ENCODE measurements at regions not wholly inside any gene's neighbourhood (a gene's known extent, or its start where the extent isn't known, plus 50 kb on each side); places are given as distances from the start of the nearest gene placed in this dataset.
A peak's percentile ranks its signal among the peaks of the same experiment; 100 is the strongest.

DNA sequence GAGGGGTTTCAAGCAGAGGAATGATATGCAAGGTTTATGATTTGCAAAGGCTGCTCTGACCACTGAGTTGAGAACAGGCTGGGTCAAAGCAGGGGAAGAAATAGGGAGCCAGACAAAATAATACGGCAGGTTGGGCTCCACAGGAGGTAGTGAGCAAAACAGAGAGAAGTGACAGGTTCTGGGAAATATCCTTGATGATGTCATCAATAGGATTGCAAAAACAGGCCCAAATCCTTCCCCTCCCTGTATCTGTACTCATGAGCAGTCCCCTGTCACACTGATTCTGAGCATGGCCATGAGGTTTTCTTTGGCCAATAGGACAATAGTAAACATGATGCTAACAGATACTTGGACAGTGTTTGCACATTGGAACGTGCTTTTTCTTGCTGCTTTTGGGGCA lies 471.8 kb upstream of the BRINP1 start:
- Mint-ChIP-seq H3K4me3 (no peak overlapping the region), H3K27ac (no peak overlapping the region), H3K36me3 (0 out of 2 replicates have a peak, but pooled peaks cover 2% of the 10 kb centered on the region), H3K27me3 (ENCODE audit: low read depth) (no peaks in the 10 kb centered on the region), H3K9me3 (peaks cover 6% of the 10 kb centered on the region), H3K4me1 (peaks cover 15% of the 10 kb centered on the region)
- ChIA-PET POLR2A (no interaction called here), CTCF (no interaction called here)
- TF ChIP-seq TEAD4 (CRISPR knock-in tag; IDR thresholded peaks at IDR 0.05) (no peak), E2F1 (CRISPR knock-in tag; IDR thresholded peaks at IDR 0.05) (no peak), TP53 (CRISPR knock-in tag; IDR thresholded peaks at IDR 0.05) (no peak), SMAD3 (CRISPR knock-in tag; IDR thresholded peaks at IDR 0.05; ENCODE audit: borderline replicate concordance) (no peak), NFYB (CRISPR knock-in tag; conservative IDR thresholded peaks at IDR 0.05; ENCODE audit: low read depth) (no peak), SMAD4 (CRISPR knock-in tag; IDR thresholded peaks at IDR 0.05) (no peak), IRF1 (CRISPR knock-in tag; IDR thresholded peaks at IDR 0.05) (no peak)
- TF ChIP-seq, protein P1, sequence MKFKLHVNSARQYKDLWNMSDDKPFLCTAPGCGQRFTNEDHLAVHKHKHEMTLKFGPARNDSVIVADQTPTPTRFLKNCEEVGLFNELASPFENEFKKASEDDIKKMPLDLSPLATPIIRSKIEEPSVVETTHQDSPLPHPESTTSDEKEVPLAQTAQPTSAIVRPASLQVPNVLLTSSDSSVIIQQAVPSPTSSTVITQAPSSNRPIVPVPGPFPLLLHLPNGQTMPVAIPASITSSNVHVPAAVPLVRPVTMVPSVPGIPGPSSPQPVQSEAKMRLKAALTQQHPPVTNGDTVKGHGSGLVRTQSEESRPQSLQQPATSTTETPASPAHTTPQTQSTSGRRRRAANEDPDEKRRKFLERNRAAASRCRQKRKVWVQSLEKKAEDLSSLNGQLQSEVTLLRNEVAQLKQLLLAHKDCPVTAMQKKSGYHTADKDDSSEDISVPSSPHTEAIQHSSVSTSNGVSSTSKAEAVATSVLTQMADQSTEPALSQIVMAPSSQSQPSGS (CRISPR knock-in tag; IDR thresholded peaks at IDR 0.05; ENCODE audit: borderline replicate concordance, low read depth): no peak
- no peak for ATAC-seq
- no peak for DNase-seq (ENCODE audit: low spot score)

GRCh38 chr9:119839888-119840287 lies 470.7 kb upstream of the BRINP1 start:
- H3K27me3 Mint-ChIP-seq (ENCODE audit: low read depth): no peaks in the 10 kb centered on the region; the same call in 1 of the 2 replicates
- DNase-seq (ENCODE audit: low spot score) (no peak), ATAC-seq (peak; percentile 20)
- CTCF ChIA-PET: interaction anchor here (0.8 kb wide), 1 partner anchor 39 kb away, joined by 3 read pairs; no protein-coding TSS in a partner anchor
- POLR2A ChIA-PET: no interaction called here
- 0 out of 2 replicates have a peak, but pooled peaks cover 2% of the 10 kb centered on the region for H3K36me3 Mint-ChIP-seq
- no peak overlapping the region for H3K27ac Mint-ChIP-seq
- peaks cover 5% of the 10 kb centered on the region for H3K9me3 Mint-ChIP-seq
- H3K4me3 Mint-ChIP-seq: no peak overlapping the region
- no peak for TF ChIP-seq SMAD3 (CRISPR knock-in tag; IDR thresholded peaks at IDR 0.05; ENCODE audit: borderline replicate concordance)
- TF ChIP-seq CBFB (CRISPR knock-in tag; IDR thresholded peaks at IDR 0.05; ENCODE audit: low read depth): no peak
- TF ChIP-seq, protein P2, sequence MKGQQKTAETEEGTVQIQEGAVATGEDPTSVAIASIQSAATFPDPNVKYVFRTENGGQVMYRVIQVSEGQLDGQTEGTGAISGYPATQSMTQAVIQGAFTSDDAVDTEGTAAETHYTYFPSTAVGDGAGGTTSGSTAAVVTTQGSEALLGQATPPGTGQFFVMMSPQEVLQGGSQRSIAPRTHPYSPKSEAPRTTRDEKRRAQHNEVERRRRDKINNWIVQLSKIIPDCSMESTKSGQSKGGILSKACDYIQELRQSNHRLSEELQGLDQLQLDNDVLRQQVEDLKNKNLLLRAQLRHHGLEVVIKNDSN (CRISPR knock-in tag; IDR thresholded peaks at IDR 0.05): no peak
- H3K4me1 Mint-ChIP-seq: peaks cover 20% of the 10 kb centered on the region

- Mint-ChIP-seq H3K4me3 (no peak overlapping the region), H3K4me1 (peaks cover 20% of the 10 kb centered on the region), H3K27me3 (ENCODE audit: low read depth) (no peaks in the 10 kb centered on the region; the same call in 1 of the 2 replicates), H3K36me3 (0 out of 2 replicates have a peak, but pooled peaks cover 2% of the 10 kb centered on the region), H3K27ac (no peak overlapping the region), H3K9me3 (peaks cover 5% of the 10 kb centered on the region)
- DNase-seq (ENCODE audit: low spot score) (no peak), ATAC-seq (no peak)
- POLR2A ChIA-PET: no interaction called here
- CTCF ChIA-PET: no interaction called here
- no peak for TF ChIP-seq ESRRA (CRISPR knock-in tag; IDR thresholded peaks at IDR 0.05; ENCODE audit: borderline replicate concordance)
- TF ChIP-seq ZNF423 (CRISPR knock-in tag; IDR thresholded peaks at IDR 0.05): no peak
- TF ChIP-seq CREM (CRISPR knock-in tag; IDR thresholded peaks at IDR 0.05): no peak
- no peak for TF ChIP-seq CBFB (CRISPR knock-in tag; IDR thresholded peaks at IDR 0.05; ENCODE audit: low read depth)
- TF ChIP-seq JUN (CRISPR knock-in tag; IDR thresholded peaks at IDR 0.05): no peak
- no peak for TF ChIP-seq NR1H2 (CRISPR knock-in tag; IDR thresholded peaks at IDR 0.05)
- no peak for TF ChIP-seq ZNF396 (CRISPR knock-in tag; IDR thresholded peaks at IDR 0.05; ENCODE audit: borderline replicate concordance)
- TF ChIP-seq ZNF512 (CRISPR knock-in tag; IDR thresholded peaks at IDR 0.05; ENCODE audit: borderline replicate concordance): no peak
- TF ChIP-seq PRDM15 (CRISPR knock-in tag; IDR thresholded peaks at IDR 0.05): no peak
- TF ChIP-seq ZNF263 (CRISPR knock-in tag; IDR thresholded peaks at IDR 0.05; ENCODE audit: low read depth): no peak
- TF ChIP-seq NFE2L1 (CRISPR knock-in tag; IDR thresholded peaks at IDR 0.05): no peak
Measured at GRCh38 chr9:119838210-119838609, 469.0 kb upstream of the BRINP1 start.
